Suprapubic skin (tissue), 4 donors: ENCODE measurements at regions not wholly inside any gene's neighbourhood (a gene's known extent, or its start where the extent isn't known, plus 50 kb on each side); places are given as distances from the start of the nearest gene placed in this dataset.

Source experiments
- DNase-seq, 2 donors: peaks; one replicate each; pipeline ENCODE4 v3.0.0-alpha.2; 2019; ENCODE audit warnings: low spot score in 2 of 2
- H3K27ac ChIP-seq: fragments of 200-600 bp; sonication (generic); one replicate; pipeline ENCODE4 v1.5.1; 2019
- H3K27me3 ChIP-seq: fragments of 200-600 bp; sonication (generic); one replicate; pipeline ENCODE4 v1.5.1; 2019
- H3K36me3 ChIP-seq: fragments of 200-600 bp; sonication (generic); one replicate; pipeline ENCODE4 v1.5.1; 2019
- H3K4me1 ChIP-seq: fragments of 200-600 bp; sonication (generic); one replicate; pipeline ENCODE4 v1.5.1; 2019
- H3K4me3 ChIP-seq: fragments of 200-600 bp; sonication (generic); one replicate; pipeline ENCODE4 v1.5.1; 2019; ENCODE audit warnings: mild to moderate bottlenecking
- H3K9me3 ChIP-seq: fragments of 200-600 bp; sonication (generic); one replicate; pipeline ENCODE4 v1.5.1; 2019
- CTCF ChIP-seq, 2 donors: fragments of 200-600 bp in 1 of 2; fragments of 450-650 bp in 1 of 2; sonication (generic) in 1 of 2; IDR thresholded peaks; one replicate each; pipeline ENCODE4 v1.5.1; 2016 to 2019; ENCODE audit warnings: antibody characterized with exemption in 2 of 2, mild to moderate bottlenecking in 1 of 2, moderate library complexity in 1 of 2
- EP300 ChIP-seq: sonication (generic); formaldehyde crosslinking; IDR thresholded peaks from one replicate; pipeline ENCODE4 v1.6.1; 2017; ENCODE audit warnings: antibody characterized with exemption
- POLR2A ChIP-seq, 2 donors: fragments of 450-650 bp; IDR thresholded peaks; one replicate each; pipeline ENCODE4 v1.6.1; 2017; ENCODE audit warnings: antibody characterized with exemption in 2 of 2, mild to moderate bottlenecking in 2 of 2, moderate library complexity in 2 of 2
- POLR2AphosphoS5 ChIP-seq, 3 donors: sonication (generic); formaldehyde crosslinking; IDR thresholded peaks; one replicate each; pipeline ENCODE4 v1.6.1; 2017; ENCODE audit warnings: antibody characterized with exemption in 3 of 3
- WGBS: methylation state at CpG from one replicate; pipeline ENCODE4 v1.1.5; 2018; 5-methylcytosine and 5-hydroxymethylcytosine counted together

- DNase-seq, result no peak
- H3K4me3 ChIP-seq, result no peak overlapping the region
- TF ChIP-seq POLR2AphosphoS5 (IDR thresholded peaks at IDR 0.05), result no peak
- no peak for TF ChIP-seq POLR2A (IDR thresholded peaks at IDR 0.05)
- TF ChIP-seq CTCF (IDR thresholded peaks at IDR 0.05), result no peak
- no peak for TF ChIP-seq EP300
These were observed 122.5 kb downstream of the ICOS start for GRCh38 chr2:204059016-204059415.

DNA sequence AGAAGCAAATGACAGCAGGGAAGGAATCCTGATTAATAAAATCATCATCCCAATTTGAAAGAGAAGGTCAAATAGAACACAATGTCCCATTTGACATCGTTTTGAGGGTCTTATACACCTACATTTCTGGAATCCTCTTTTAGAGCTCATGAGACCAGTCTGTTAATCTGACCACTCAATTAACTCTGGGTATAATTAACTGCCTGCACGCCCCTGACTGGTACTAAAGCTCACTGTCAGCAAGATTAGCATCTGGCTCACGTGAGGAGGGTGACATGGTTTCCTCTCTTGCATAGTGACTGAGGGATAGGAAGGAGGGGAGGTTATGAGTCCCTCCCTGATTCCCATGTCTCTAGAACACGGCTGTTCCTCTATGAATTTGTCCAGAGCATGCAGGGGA lies 124.3 kb downstream of the ICOS start:
- 62% methylated on average over 4 of the region's 4 CpGs for WGBS
- Histone ChIP-seq H3K27me3 (no peaks in the 10 kb centered on the region), H3K4me1 (no peaks in the 10 kb centered on the region), H3K4me3 (no peak overlapping the region), H3K36me3 (no peaks in the 10 kb centered on the region), H3K9me3 (no peaks in the 10 kb centered on the region), H3K27ac (no peak overlapping the region)
- TF ChIP-seq CTCF (IDR thresholded peaks at IDR 0.05), result no peak
- TF ChIP-seq EP300, result no peak
- no peak for TF ChIP-seq POLR2AphosphoS5 (IDR thresholded peaks at IDR 0.05)
- TF ChIP-seq POLR2A (IDR thresholded peaks at IDR 0.05), result no peak
- no peak for DNase-seq

More at GRCh38 chr2:204059016-204059415, 122.5 kb downstream of the ICOS start:
- 82% methylated on average over 5 of the region's 5 CpGs for WGBS
- Histone ChIP-seq H3K36me3 (no peaks in the 10 kb centered on the region), H3K9me3 (no peaks in the 10 kb centered on the region), H3K27me3 (no peaks in the 10 kb centered on the region), H3K4me1 (no peaks in the 10 kb centered on the region), H3K27ac (no peak overlapping the region)

DNA sequence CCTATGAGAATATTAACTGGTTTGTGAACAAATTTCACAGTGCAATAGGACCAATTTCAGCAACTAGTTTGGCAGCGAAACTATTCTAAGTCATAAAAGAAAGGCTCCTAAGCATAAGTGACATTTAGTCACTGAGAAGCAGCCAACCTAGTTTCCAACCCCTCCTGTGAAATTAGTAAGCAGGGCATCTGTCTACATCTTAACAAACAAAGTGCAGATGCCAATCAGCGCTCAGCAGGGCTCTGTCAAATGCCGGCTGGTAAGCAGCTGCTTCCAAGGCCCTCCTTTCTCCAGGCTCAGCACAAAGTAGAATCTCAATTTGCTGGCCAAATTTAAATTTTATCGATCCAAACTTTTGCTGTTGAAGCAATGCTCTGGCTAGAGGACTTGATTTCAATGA lies 124.7 kb downstream of the ICOS start:
- Histone ChIP-seq H3K27ac (no peak overlapping the region), H3K4me3 (no peak overlapping the region), H3K4me1 (no peaks in the 10 kb centered on the region), H3K27me3 (no peaks in the 10 kb centered on the region), H3K9me3 (no peaks in the 10 kb centered on the region), H3K36me3 (no peaks in the 10 kb centered on the region)
- no peak for DNase-seq
- TF ChIP-seq POLR2A (IDR thresholded peaks at IDR 0.05) (no peak), EP300 (no peak), POLR2AphosphoS5 (IDR thresholded peaks at IDR 0.05) (no peak), CTCF (IDR thresholded peaks at IDR 0.05) (no peak)
- WGBS, result 80% methylated on average over 4 of the region's 4 CpGs

GRCh38 chr2:204064119-204064518 lies 127.6 kb downstream of the ICOS start:
- no peak for TF ChIP-seq POLR2A (IDR thresholded peaks at IDR 0.05)
- no peak for TF ChIP-seq CTCF (IDR thresholded peaks at IDR 0.05)
- no peak for TF ChIP-seq POLR2AphosphoS5 (IDR thresholded peaks at IDR 0.05)
- no peak for TF ChIP-seq EP300
- H3K9me3 ChIP-seq, result no peaks in the 10 kb centered on the region
- H3K36me3 ChIP-seq, result no peaks in the 10 kb centered on the region
- no peak for DNase-seq
- H3K27me3 ChIP-seq, result peaks cover 5% of the 10 kb centered on the region
- WGBS, result 97% methylated on average over 5 of the region's 5 CpGs
- no peak overlapping the region for H3K4me3 ChIP-seq
- H3K27ac ChIP-seq, result no peak overlapping the region
- no peaks in the 10 kb centered on the region for H3K4me1 ChIP-seq

- 76% methylated on average over 3 of the region's 3 CpGs for WGBS
- no peak overlapping the region for H3K4me3 ChIP-seq
These were observed 129.0 kb downstream of the ICOS start for GRCh38 chr2:204065566-204065965.

More at GRCh38 chr2:204065566-204065965, 129.0 kb downstream of the ICOS start:
- no peak for DNase-seq
- Histone ChIP-seq H3K4me1 (no peaks in the 10 kb centered on the region), H3K36me3 (no peaks in the 10 kb centered on the region), H3K27me3 (peaks cover 5% of the 10 kb centered on the region), H3K27ac (no peak overlapping the region), H3K9me3 (no peaks in the 10 kb centered on the region)
- no peak for TF ChIP-seq CTCF (IDR thresholded peaks at IDR 0.05)
- TF ChIP-seq POLR2AphosphoS5 (IDR thresholded peaks at IDR 0.05), result no peak
- no peak for TF ChIP-seq EP300
- no peak for TF ChIP-seq POLR2A (IDR thresholded peaks at IDR 0.05)
